Type B pancreatic cell (in vitro differentiated cells): ENCODE measurements at regions not wholly inside any gene's neighbourhood (a gene's known extent, or its start where the extent isn't known, plus 50 kb on each side); places are given as distances from the start of the nearest gene placed in this dataset.
"Not testable (repeated sequence)": the region's sequence is repeated elsewhere in the genome, so short reads cannot be mapped to it uniquely, and the experiment has no call there.

Experiments
- DNase-seq: peaks from one replicate; pipeline ENCODE4 v3.0.0; 2021; ENCODE audit warnings: mixed read lengths; ENCODE audit not compliant: unreplicated experiment; ENCODE audit errors: extremely low spot score
- H3K27ac Mint-ChIP-seq: 2 replicates; pipeline ENCODE4 v1.8.0; 2021; ENCODE audit warnings: mild to moderate bottlenecking, mixed read lengths
- H3K27me3 Mint-ChIP-seq: 2 replicates; pipeline ENCODE4 v1.8.0; 2021; ENCODE audit warnings: mixed read lengths
- H3K36me3 Mint-ChIP-seq: 2 replicates; pipeline ENCODE4 v1.8.0; 2021; ENCODE audit warnings: mixed read lengths
- H3K4me1 Mint-ChIP-seq: one replicate; pipeline ENCODE4 v1.8.0; 2021; ENCODE audit warnings: mixed read lengths; ENCODE audit not compliant: unreplicated experiment
- H3K4me3 Mint-ChIP-seq: 2 replicates; pipeline ENCODE4 v1.8.0; 2021; ENCODE audit warnings: mild to moderate bottlenecking, mixed read lengths
- H3K9me3 Mint-ChIP-seq: 2 replicates; pipeline ENCODE4 v1.8.0; 2021; ENCODE audit warnings: mixed read lengths
- CTCF ChIP-seq: fragments of 200-600 bp; sonication (generic); conservative IDR thresholded peaks from 2 replicates; pipeline ENCODE4 v1.5.0; 2021; ENCODE audit warnings: antibody characterized with exemption, mild to moderate bottlenecking

GRCh38 chr21:35381743-35382310, 332.7 kb upstream of the RUNX1 start:
- Mint-ChIP-seq H3K27me3 (peaks cover 4% of the 10 kb centered on the region), H3K36me3 (no peaks in the 10 kb centered on the region), H3K9me3 (peaks cover 10% of the 10 kb centered on the region), H3K4me1 (no peaks in the 10 kb centered on the region), H3K4me3 (no peak overlapping the region), H3K27ac (no peak overlapping the region)
- TF ChIP-seq CTCF: no peak
- no peak for DNase-seq

- DNase-seq, H3K27ac Mint-ChIP-seq, H3K36me3 Mint-ChIP-seq, H3K4me1 Mint-ChIP-seq, H3K27me3 Mint-ChIP-seq, H3K4me3 Mint-ChIP-seq: not testable (repeated sequence)
- peaks cover 10% of the 10 kb centered on the region for H3K9me3 Mint-ChIP-seq
Observed at GRCh38 chr21:35380304-35380703, 331.2 kb upstream of the RUNX1 start.

- Mint-ChIP-seq H3K4me3 (no peak overlapping the region), H3K36me3 (no peaks in the 10 kb centered on the region), H3K4me1 (no peaks in the 10 kb centered on the region), H3K27ac (no peak overlapping the region), H3K9me3 (peaks cover 9% of the 10 kb centered on the region), H3K27me3 (no peaks in the 10 kb centered on the region)
- no peak for DNase-seq
- TF ChIP-seq CTCF: no peak
Observed at GRCh38 chr21:35378881-35379280, 329.8 kb upstream of the RUNX1 start.

GRCh38 chr21:35377505-35378090, 328.5 kb upstream of the RUNX1 start:
- TF ChIP-seq CTCF: no peak
- H3K27me3 Mint-ChIP-seq: no peaks in the 10 kb centered on the region
- no peak for DNase-seq
- no peaks in the 10 kb centered on the region for H3K9me3 Mint-ChIP-seq
- H3K27ac Mint-ChIP-seq: no peak overlapping the region
- H3K36me3 Mint-ChIP-seq: no peaks in the 10 kb centered on the region
- H3K4me3 Mint-ChIP-seq: no peak overlapping the region
- H3K4me1 Mint-ChIP-seq: peaks cover 5% of the 10 kb centered on the region

GRCh38 chr21:35376406-35377135, 327.5 kb upstream of the RUNX1 start:
- no peak for DNase-seq
- no peaks in the 10 kb centered on the region for H3K36me3 Mint-ChIP-seq
- no peak overlapping the region for H3K27ac Mint-ChIP-seq
- no peaks in the 10 kb centered on the region for H3K27me3 Mint-ChIP-seq
- H3K4me3 Mint-ChIP-seq: no peak overlapping the region
- peaks cover 5% of the 10 kb centered on the region for H3K4me1 Mint-ChIP-seq
- no peaks in the 10 kb centered on the region for H3K9me3 Mint-ChIP-seq
- no peak for TF ChIP-seq CTCF

GRCh38 chr21:35375115-35375514, 326.0 kb upstream of the RUNX1 start:
- no peak overlapping the region for H3K27ac Mint-ChIP-seq
- no peak for TF ChIP-seq CTCF

More at GRCh38 chr21:35375115-35375514, 326.0 kb upstream of the RUNX1 start:
- no peak for DNase-seq
- Mint-ChIP-seq H3K36me3 (no peaks in the 10 kb centered on the region), H3K9me3 (no peaks in the 10 kb centered on the region), H3K4me1 (peaks cover 5% of the 10 kb centered on the region), H3K27me3 (no peaks in the 10 kb centered on the region), H3K4me3 (no peak overlapping the region)
